A673 (cell line): ENCODE measurements at regions not wholly inside any gene's neighbourhood (a gene's known extent, or its start where the extent isn't known, plus 50 kb on each side); places are given as distances from the start of the nearest gene placed in this dataset.

Source experiments
- BruUV-seq: library from RNA; stranded (reverse); fragments of 400-500 nt; replicated peaks from 2 replicates; lab custom pipeline; 2021; lab: Mats Ljungman, UMichigan
- CTCF ChIA-PET: fragments of 300-600 bp; sonication (Branson Sonifier 250); formaldehyde crosslinking; loops from one replicate; lab custom pipeline; 2022; ENCODE audit warnings: antibody characterized with exemption; lab: Charles Lee
- POLR2A ChIA-PET: fragments of 300-600 bp; sonication (Branson Sonifier 250); formaldehyde crosslinking; loops from one replicate; lab custom pipeline; 2022; ENCODE audit warnings: antibody characterized with exemption; ENCODE audit not compliant: low non-redundant PET; lab: Charles Lee
- DNase-seq: peaks from one replicate; pipeline ENCODE4 v3.0.0-alpha.2; 2015; ENCODE audit warnings: low spot score
- H3K27ac ChIP-seq: fragments of 200-600 bp; sonication (generic); 2 replicates; pipeline ENCODE4 v1.5.1; 2016; ENCODE audit warnings: mixed run types, low read depth, mild to moderate bottlenecking, mixed read lengths, antibody characterized with exemption, low read length; ENCODE audit not compliant: poor library complexity, severe bottlenecking
- H3K27me3 ChIP-seq: fragments of 200-600 bp; sonication (generic); replicated peaks from 2 replicates; pipeline ENCODE4 v1.6.1; 2017; ENCODE audit warnings: mixed run types, low read depth, mild to moderate bottlenecking, mixed read lengths, antibody characterized with exemption, low read length; ENCODE audit not compliant: insufficient read depth, poor library complexity
- H3K36me3 ChIP-seq: fragments of 200-600 bp; sonication (generic); 2 replicates; pipeline ENCODE4 v1.6.1; 2016; ENCODE audit warnings: mixed run types, mild to moderate bottlenecking, mixed read lengths, antibody characterized with exemption, low read length; ENCODE audit not compliant: insufficient read depth, poor library complexity, severe bottlenecking
- H3K4me1 ChIP-seq: fragments of 200-600 bp; sonication (generic); 2 replicates; pipeline ENCODE4 v1.6.1; 2017; ENCODE audit warnings: mixed run types, mild to moderate bottlenecking, mixed read lengths, antibody characterized with exemption, low read length; ENCODE audit not compliant: insufficient read depth, poor library complexity, severe bottlenecking
- H3K4me3 ChIP-seq: fragments of 200-600 bp; sonication (generic); 2 replicates; pipeline ENCODE4 v1.5.1; 2016; ENCODE audit warnings: low read depth, mixed run types, mild to moderate bottlenecking, mixed read lengths, low read length; ENCODE audit not compliant: poor library complexity, severe bottlenecking
- H3K9me3 ChIP-seq: fragments of 200-600 bp; sonication (generic); 2 replicates; pipeline ENCODE4 v1.6.1; 2016; ENCODE audit warnings: mixed run types, low read depth, mild to moderate bottlenecking, mixed read lengths, antibody characterized with exemption, low read length; ENCODE audit not compliant: poor library complexity, severe bottlenecking
- EZH2 ChIP-seq: fragments of 200-600 bp; sonication (generic); IDR thresholded peaks from 2 replicates; pipeline ENCODE4 v1.6.1; 2017; ENCODE audit warnings: borderline replicate concordance, low read depth, mild to moderate bottlenecking, mixed read lengths, antibody characterized with exemption, low read length; ENCODE audit not compliant: poor library complexity, severe bottlenecking
- intact Hi-C: fragments of 100-400 bp; cut with micrococcal nuclease; formaldehyde crosslinking; loops from one replicate; pipeline ENCODE4 v1.10.0; 2022; ENCODE audit not compliant: unreplicated experiment
- TF ChIP-seq, protein P1 (sequence below): fragments of 300-800, 200-600 bp; sonication (generic); conservative IDR thresholded peaks from 2 replicates; pipeline ENCODE4 v1.5.1; 2017; ENCODE audit warnings: low read depth, mild to moderate bottlenecking, antibody characterized with exemption, low read length, moderate library complexity, mixed read lengths

DNA sequence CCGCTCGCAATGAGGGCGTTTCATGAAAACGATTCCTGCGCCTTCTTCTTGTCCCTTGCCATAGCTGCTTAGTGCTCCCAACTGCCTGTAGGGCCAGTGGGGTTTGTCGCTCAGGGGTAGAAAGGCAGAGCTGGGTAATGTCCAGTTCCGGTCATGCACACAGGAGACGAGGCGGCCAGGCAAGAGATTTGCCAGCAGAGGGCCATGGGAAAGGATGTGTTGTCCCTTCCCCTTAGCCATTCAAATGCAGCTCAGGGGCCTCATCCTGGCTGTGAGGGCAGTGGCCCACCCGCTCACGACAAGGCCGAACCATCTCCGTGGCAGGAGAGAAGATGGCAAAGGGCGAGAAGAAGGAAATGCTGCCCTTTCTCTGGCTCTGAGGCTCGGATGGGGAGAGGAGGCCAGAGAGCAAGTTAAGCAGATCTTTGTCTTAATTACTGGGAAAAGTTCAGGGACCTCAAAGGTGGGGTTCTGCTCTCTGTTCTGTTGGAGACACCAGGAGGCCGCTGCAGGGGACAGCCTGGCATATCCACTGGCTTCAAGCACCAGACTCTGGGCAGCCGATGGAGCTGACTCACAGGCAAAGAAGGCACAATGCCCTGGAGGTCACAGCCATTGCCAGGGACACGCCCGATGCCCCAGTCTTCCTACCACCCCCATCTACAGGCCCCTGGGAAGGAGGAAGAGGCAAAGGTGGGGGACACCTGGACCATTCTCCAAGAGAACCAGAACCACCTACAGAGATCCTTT is 534.8 kb upstream of the MGMT start:
- no TSS peak for BruUV-seq
- ChIA-PET POLR2A (interaction anchor here (0.7 kb wide), 1 partner anchor 38 kb away, joined by 5 read pairs; no protein-coding TSS in a partner anchor), CTCF (no interaction called here)
- H3K9me3 ChIP-seq = no peaks in the 10 kb centered on the region
- no peak overlapping the region for H3K4me3 ChIP-seq
- no peak for DNase-seq
- no peaks in the 10 kb centered on the region for H3K27me3 ChIP-seq
- H3K27ac ChIP-seq = no peak overlapping the region
- intact Hi-C loops = no loop called here
- TF ChIP-seq, protein P1, sequence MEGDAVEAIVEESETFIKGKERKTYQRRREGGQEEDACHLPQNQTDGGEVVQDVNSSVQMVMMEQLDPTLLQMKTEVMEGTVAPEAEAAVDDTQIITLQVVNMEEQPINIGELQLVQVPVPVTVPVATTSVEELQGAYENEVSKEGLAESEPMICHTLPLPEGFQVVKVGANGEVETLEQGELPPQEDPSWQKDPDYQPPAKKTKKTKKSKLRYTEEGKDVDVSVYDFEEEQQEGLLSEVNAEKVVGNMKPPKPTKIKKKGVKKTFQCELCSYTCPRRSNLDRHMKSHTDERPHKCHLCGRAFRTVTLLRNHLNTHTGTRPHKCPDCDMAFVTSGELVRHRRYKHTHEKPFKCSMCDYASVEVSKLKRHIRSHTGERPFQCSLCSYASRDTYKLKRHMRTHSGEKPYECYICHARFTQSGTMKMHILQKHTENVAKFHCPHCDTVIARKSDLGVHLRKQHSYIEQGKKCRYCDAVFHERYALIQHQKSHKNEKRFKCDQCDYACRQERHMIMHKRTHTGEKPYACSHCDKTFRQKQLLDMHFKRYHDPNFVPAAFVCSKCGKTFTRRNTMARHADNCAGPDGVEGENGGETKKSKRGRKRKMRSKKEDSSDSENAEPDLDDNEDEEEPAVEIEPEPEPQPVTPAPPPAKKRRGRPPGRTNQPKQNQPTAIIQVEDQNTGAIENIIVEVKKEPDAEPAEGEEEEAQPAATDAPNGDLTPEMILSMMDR = no peak
- TF ChIP-seq EZH2 = no peak
- H3K36me3 ChIP-seq = no peaks in the 10 kb centered on the region
- H3K4me1 ChIP-seq = peaks cover 12% of the 10 kb centered on the region

GRCh38 chr10:128934492-128934891 is 532.5 kb upstream of the MGMT start:
- no peak for DNase-seq
- Histone ChIP-seq H3K9me3 (no peaks in the 10 kb centered on the region), H3K27ac (no peak overlapping the region), H3K4me3 (no peak overlapping the region), H3K36me3 (no peaks in the 10 kb centered on the region), H3K27me3 (no peaks in the 10 kb centered on the region), H3K4me1 (peaks cover 4% of the 10 kb centered on the region)
- intact Hi-C loops = no loop called here
- ChIA-PET POLR2A (no interaction called here), CTCF (no interaction called here)
- TF ChIP-seq EZH2 = no peak
- TF ChIP-seq, protein P1 = no peak
- no TSS peak for BruUV-seq

GRCh38 chr10:128936392-128936791 is 530.6 kb upstream of the MGMT start:
- no peak for DNase-seq
- Histone ChIP-seq H3K9me3 (no peaks in the 10 kb centered on the region), H3K27me3 (no peaks in the 10 kb centered on the region), H3K27ac (no peak overlapping the region), H3K4me3 (no peak overlapping the region), H3K36me3 (no peaks in the 10 kb centered on the region), H3K4me1 (no peaks in the 10 kb centered on the region)
- no TSS peak for BruUV-seq
- intact Hi-C loops = no loop called here
- ChIA-PET POLR2A (no interaction called here), CTCF (no interaction called here)
- no peak for TF ChIP-seq EZH2
- TF ChIP-seq, protein P1 = no peak
